HepG2 (cell line): ENCODE measurements at regions not wholly inside any gene's neighbourhood (a gene's known extent, or its start where the extent isn't known, plus 50 kb on each side); places are given as distances from the start of the nearest gene placed in this dataset.

Experiments
- ATM ChIP-seq: fragments of 450-650 bp; IDR thresholded peaks from 2 replicates; pipeline ENCODE4 v1.7.1; 2017; ENCODE audit warnings: mild to moderate bottlenecking, borderline replicate concordance
- CREB3 ChIP-seq: sonication (generic); formaldehyde crosslinking; IDR thresholded peaks from 2 replicates; pipeline ENCODE4 v1.5.0; 2020; ENCODE audit warnings: missing genetic modification reagents
- FOXA3 ChIP-seq: IDR thresholded peaks from 2 replicates; pipeline ENCODE4 v1.6.1; 2016; ENCODE audit warnings: missing genetic modification reagents, missing compliant biosample characterization
- KAT7 ChIP-seq: IDR thresholded peaks from 2 replicates; pipeline ENCODE4 v1.6.1; 2018; ENCODE audit warnings: borderline replicate concordance, missing compliant biosample characterization
- MAX ChIP-seq: IDR thresholded peaks from 2 replicates; pipeline ENCODE4 v1.6.1; 2012; ENCODE audit warnings: inconsistent platforms
- MEIS1 ChIP-seq: sonication (generic); formaldehyde crosslinking; IDR thresholded peaks from 2 replicates; pipeline ENCODE4 v1.9.0; 2021; ENCODE audit warnings: mild to moderate bottlenecking, missing genetic modification reagents, moderate library complexity, borderline replicate concordance
- NFE2L1 ChIP-seq: sonication (generic); formaldehyde crosslinking; IDR thresholded peaks from 2 replicates; pipeline ENCODE4 v1.4.0; 2020; ENCODE audit warnings: missing genetic modification reagents, mild to moderate bottlenecking, borderline replicate concordance
- NFYB ChIP-seq: sonication (generic); formaldehyde crosslinking; IDR thresholded peaks from 2 replicates; pipeline ENCODE4 v1.4.0; 2020; ENCODE audit warnings: missing genetic modification reagents
- NR2F1 ChIP-seq, 2 experiments: fragments of 450-650 bp in 1 of 2; formaldehyde crosslinking in 1 of 2; IDR thresholded peaks; 2 replicates each; pipeline versions ENCODE4 v1.5.0 to v1.6.1; 2016 to 2020; ENCODE audit warnings: mild to moderate bottlenecking in 1 of 2, missing compliant biosample characterization in 1 of 2, missing genetic modification reagents in 1 of 2, moderate library complexity in 1 of 2
- PBX3 ChIP-seq: sonication (generic); formaldehyde crosslinking; IDR thresholded peaks from 2 replicates; pipeline ENCODE4 v1.8.1; 2023; ENCODE audit warnings: missing genetic modification reagents, inconsistent platforms, borderline replicate concordance
- REST ChIP-seq, 2 experiments: IDR thresholded peaks; 2 replicates each; pipeline ENCODE4 v1.6.1; 2011 to 2012; ENCODE audit warnings: low read length in 2 of 2, borderline replicate concordance in 1 of 2, low read depth in 1 of 2, mild to moderate bottlenecking in 1 of 2, moderate library complexity in 1 of 2
- ZHX2 ChIP-seq, 2 experiments: sonication (generic) in 1 of 2; formaldehyde crosslinking in 1 of 2; IDR thresholded peaks; 2 replicates each; pipeline versions ENCODE4 v1.6.1 to v1.9.0; 2014 to 2022; ENCODE audit warnings: antibody characterized with exemption in 1 of 2, borderline replicate concordance in 1 of 2, inconsistent platforms in 1 of 2, low read depth in 1 of 2, missing genetic modification reagents in 1 of 2
- ZNF317 ChIP-seq: sonication (generic); formaldehyde crosslinking; IDR thresholded peaks from 2 replicates; pipeline ENCODE4 v1.5.0; 2020; ENCODE audit warnings: mild to moderate bottlenecking, missing genetic modification reagents
- ZNF720 ChIP-seq: sonication (generic); formaldehyde crosslinking; IDR thresholded peaks from 2 replicates; pipeline ENCODE4 v1.4.0; 2020; ENCODE audit warnings: missing genetic modification reagents

GRCh38 chr3:39757307-39757706 lies 52.1 kb upstream of the MYRIP start:
- TF ChIP-seq ZHX2 (IDR thresholded peaks at IDR 0.05; ENCODE audit: low read depth) (no peak), ZHX2 (CRISPR knock-in tag; IDR thresholded peaks at IDR 0.05; ENCODE audit: borderline replicate concordance) (no peak), ZNF720 (CRISPR knock-in tag) (no peak), CREB3 (CRISPR knock-in tag) (no peak), PBX3 (no peak), FOXA3 (no peak), REST (IDR thresholded peaks at IDR 0.05; ENCODE audit: borderline replicate concordance in 1 of 2, low read depth in 1 of 2, low read length in 2 of 2) (no peak), NFE2L1 (CRISPR knock-in tag) (no peak), KAT7 (CRISPR knock-in tag) (no peak), ZNF317 (no peak), MEIS1 (no peak), ATM (no peak), NFYB (CRISPR knock-in tag) (no peak), NR2F1 (CRISPR knock-in tag; IDR thresholded peaks at IDR 0.05) (no peak), MAX (no peak)
